Fibroblast of mammary gland (primary cell): ENCODE measurements at regions not wholly inside any gene's neighbourhood (a gene's known extent, or its start where the extent isn't known, plus 50 kb on each side); places are given as distances from the start of the nearest gene placed in this dataset.
"Not testable (repeated sequence)": the region's sequence is repeated elsewhere in the genome, so short reads cannot be mapped to it uniquely, and the experiment has no call there.

Experiments used
- DNase-seq: peaks from one replicate; pipeline ENCODE4 v3.0.0-alpha.2; 2010; ENCODE audit warnings: low read depth
- H3K4me3 ChIP-seq: 2 replicates; pipeline ENCODE4 v1.5.1; 2011; ENCODE audit warnings: low read depth, mild to moderate bottlenecking, low read length, moderate library complexity; ENCODE audit not compliant: control insufficient read depth
- CTCF ChIP-seq: conservative IDR thresholded peaks from 2 replicates; pipeline ENCODE4 v1.5.1; 2011; ENCODE audit warnings: low read depth, low read length, inconsistent platforms; ENCODE audit not compliant: control insufficient read depth, insufficient read depth

GRCh38 chr5:17373814-17374556 lies 124.0 kb upstream of the TAF11L2 start:
- TF ChIP-seq CTCF = no peak
- peak; percentile 10 for DNase-seq
- H3K4me3 ChIP-seq = no peak overlapping the region

GRCh38 chr5:17374973-17375742 lies 122.9 kb upstream of the TAF11L2 start:
- DNase-seq = peak; percentile 13
- TF ChIP-seq CTCF = no peak
- no peak overlapping the region for H3K4me3 ChIP-seq

GRCh38 chr5:17375886-17376285 lies 122.1 kb upstream of the TAF11L2 start:
- not testable (repeated sequence) for DNase-seq

GRCh38 chr5:17378346-17378997 lies 119.6 kb upstream of the TAF11L2 start:
- peak; percentile 57 for DNase-seq
- no peak overlapping the region for H3K4me3 ChIP-seq
- TF ChIP-seq CTCF = no peak

More at GRCh38 chr5:17375886-17376285, 122.1 kb upstream of the TAF11L2 start:
- H3K4me3 ChIP-seq = not testable (repeated sequence)

- DNase-seq = peak; percentile 25
- H3K4me3 ChIP-seq = no peak overlapping the region
- TF ChIP-seq CTCF = no peak
Observed at GRCh38 chr5:17379100-17379951, 118.7 kb upstream of the TAF11L2 start.

- DNase-seq = no peak
- TF ChIP-seq CTCF = no peak
- no peak overlapping the region for H3K4me3 ChIP-seq
Observed at GRCh38 chr5:17381932-17382331, 116.1 kb upstream of the TAF11L2 start.

- H3K4me3 ChIP-seq = no peak overlapping the region
- no peak for DNase-seq
- no peak for TF ChIP-seq CTCF
Observed at GRCh38 chr5:17383526-17383925, 114.5 kb upstream of the TAF11L2 start.
